ENCODE measurements at regions not wholly inside any gene's neighbourhood (a gene's known extent, or its start where the extent isn't known, plus 50 kb on each side); places are given as distances from the start of the nearest gene placed in this dataset.
"Not testable (repeated sequence)": the region's sequence is repeated elsewhere in the genome, so short reads cannot be mapped to it uniquely, and the experiment has no call there.

DNA sequence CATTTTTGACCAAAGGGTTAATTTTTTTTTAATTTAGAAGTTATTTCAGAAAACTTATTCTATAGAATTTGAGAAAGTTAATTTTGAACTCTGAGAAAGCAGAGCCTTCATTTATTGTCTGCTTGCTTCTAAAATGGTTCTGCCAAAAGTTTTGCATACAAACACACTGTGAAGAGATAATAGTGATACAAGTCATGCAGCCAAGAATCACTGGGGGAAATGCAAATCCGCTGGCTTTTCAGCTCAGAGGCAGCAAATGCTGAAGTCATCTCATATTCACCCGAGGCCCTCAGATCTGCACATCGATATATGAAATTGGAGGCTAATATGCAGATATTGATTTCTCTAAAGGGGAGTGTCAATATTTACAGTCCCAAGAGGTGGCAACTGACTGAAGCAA lies 186.2 kb downstream of the KIT start:
- DNase-seq: no peak

DNA sequence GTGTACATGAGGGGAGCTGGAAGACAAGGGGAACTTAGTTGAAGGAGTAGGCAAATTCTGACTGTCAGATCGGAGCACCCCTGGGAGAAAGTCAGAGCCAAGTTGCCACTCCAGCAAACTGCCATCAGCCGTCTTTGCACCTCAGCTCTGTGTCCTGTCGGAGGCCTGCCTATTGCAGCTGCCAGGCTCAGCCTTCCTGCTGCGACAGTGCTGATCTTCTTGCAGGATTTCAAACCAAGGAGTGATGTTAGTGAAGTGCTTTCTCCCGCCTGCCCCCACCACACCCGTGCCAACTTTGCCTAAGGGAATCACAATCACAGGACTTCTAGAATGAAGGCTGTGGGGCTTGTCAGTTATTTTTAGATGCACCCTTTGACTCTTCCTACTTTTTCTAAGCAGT lies 185.3 kb downstream of the KIT start:
- DNase-seq: no peak

DNA sequence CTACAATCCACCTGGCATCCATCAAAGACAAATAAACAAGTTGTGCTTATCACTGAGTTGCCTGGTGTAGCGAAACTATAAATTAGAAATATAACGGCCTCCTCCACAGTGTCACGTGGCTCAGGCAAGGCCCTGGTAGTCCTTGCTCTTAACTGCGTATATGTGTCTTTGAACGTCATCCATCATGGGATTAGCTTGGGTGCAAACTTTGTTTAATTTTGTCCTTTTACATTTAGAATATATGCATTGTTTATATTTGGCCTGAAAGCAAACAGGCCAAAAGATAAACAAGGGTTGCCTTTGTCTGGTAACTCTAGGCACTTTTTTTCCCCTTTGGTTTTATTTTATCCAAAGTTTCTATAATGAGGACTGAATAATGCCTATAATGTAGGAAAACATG lies 184.9 kb downstream of the KIT start:
- no peak for DNase-seq

DNA sequence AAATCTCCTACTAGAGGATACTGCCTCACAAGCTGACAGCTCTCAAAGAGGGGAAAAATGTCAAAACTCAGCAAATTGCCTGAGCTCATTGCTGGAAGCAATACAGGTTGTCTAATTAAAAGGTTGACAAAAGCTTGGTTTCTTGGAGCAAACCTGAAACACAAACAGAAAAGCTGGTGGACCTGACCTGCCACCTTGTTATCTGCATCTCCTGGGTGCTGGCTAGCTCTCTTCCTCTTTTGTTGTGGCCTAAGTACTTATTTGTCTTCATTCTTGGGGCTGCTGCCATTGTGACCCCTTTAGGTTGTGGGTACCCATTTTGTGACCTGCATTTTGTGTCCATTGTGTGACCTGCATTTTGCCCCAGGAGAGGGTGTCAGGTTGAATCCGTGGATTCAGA lies 184.5 kb downstream of the KIT start:
- no peak for DNase-seq

DNA sequence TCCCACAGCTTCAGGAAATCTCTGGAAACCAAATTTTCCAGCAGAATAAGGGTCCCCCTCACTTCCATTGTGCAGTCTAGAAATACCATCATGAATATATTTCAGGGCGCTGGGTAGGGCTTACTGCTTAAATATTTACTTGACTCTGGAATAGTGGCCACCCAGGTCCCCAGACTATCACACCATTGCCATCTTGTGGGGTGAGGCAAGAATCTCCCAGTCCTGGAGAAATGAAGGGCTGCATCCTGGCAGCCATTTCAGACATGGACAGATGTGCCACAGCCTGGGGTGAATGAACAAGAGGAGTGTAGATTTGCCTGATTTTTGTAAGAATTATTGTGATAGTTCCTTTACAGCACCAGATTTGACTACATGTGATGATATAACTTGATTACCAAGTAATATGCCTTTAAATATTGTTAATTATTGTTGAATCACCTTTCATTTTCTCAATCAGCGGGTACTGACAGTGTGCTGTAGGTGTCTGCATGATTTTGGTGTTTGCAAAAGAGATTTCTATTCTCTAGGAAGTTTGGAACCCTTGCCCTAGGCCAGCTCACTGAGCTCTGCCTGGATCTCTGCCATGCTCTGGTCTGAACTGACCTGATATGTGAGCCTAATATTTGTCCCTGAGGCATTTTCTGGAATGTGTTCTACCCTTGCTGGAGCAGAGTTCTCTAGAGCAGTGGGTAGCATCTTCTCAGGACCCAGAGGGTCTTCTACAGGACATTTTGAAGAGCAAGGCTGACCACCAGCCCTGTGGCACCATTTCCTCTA lies 183.4 kb downstream of the KIT start:
- DNase-seq: no peak

DNA sequence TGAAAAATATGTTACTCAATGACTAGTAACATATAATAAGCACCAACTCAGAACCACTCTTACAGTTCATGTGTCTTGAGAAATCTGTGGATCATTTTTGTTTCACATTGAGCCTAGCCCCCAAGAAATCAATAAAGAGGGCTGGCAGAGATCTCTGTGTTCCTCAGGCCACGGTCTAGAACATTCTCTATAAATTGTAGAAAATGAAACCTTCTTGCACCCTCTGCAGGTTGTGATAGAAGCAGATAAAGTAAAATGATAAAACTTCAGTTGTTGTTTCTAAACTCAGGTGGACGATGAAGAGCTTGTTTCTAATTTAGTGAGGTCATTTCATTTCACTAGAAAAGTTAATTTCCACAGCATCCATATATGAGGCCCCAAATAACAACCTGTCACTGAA lies 182.7 kb downstream of the KIT start:
- no peak for DNase-seq

DNA sequence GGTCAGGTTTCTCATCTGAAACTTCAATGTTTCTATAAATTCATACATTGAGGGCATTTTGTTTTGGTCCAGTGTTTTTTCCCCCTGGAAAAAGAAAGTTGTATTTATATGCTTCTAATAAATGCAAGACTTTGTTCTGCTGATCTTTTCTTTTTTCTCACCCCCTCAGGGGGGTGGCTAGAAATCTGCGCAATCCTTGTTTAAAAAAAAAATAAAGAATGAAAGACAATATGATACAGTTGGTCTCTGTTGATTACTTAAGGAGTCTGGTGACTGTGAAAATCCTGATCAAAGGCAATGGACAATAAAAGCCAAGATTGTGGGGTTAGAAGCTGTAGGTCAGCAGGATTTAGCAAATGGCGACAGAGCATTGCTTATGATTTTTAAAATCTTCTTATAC lies 180.5 kb downstream of the KIT start:
- DNase-seq: no peak

DNA sequence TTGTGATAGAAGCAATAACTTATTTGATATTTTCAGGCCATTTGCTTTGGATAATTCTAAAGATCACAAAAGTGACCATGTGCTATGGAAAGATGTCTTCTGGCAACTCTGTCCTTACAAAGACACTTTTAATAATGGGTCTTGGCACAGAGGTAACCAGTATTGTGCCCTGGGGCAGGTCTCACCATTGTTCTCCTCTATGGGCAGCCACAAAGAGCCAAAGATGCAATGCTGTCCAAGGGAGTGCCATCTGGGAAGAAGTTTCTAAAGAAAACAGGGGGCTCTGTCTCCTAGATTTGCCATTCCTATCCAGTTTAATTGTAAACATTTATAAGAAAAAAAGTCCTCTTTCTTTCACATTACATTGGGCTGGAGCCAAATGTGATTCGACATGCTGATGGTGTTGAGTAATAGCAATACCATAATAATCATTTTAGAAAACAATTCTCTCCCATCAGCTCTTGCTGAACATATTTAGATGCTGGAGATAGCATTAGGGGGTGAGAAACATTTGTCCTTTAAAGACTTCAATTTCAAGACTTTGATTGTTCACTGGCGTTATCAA lies 179.9 kb downstream of the KIT start:
- DNase-seq: no peak

DNA sequence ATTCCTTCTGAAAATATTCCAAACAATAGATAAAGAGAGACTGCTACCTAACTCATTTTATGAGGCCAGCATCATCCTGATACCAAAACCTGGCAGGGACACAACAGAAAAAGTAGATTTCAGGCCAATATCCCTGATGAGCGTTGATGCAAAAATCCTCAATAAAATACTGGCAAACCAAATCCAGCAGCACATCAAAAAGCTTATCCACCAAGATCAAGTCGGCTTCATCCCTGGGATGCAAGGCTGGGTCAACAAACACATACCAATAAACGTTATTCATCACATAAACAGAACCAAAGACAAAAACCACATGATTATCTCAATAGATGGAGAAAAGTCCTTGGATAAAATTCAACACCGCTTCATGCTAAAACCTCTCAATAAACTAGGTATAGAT lies 170.6 kb downstream of the KIT start:
- DNase-seq: not testable (repeated sequence)

DNA sequence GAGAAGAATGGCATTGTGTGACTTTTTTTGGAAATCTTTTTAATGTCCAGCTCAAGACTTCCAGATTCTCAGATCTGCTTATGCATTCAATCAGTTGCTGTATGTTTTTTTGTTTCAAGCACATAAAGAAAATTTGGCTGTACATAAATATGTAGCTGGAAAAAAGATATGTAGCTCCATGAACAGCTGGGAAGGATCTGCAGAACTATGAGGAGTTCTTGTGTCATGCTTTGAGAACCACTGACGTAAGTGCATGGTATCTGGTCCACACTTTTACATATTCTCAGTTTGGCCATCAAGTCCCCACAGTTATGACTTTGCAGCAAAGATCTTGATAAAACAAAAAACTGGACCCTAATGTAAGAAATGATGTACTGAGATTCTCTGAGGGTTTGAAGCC lies 165.9 kb downstream of the KIT start:
- no peak for DNase-seq

DNA sequence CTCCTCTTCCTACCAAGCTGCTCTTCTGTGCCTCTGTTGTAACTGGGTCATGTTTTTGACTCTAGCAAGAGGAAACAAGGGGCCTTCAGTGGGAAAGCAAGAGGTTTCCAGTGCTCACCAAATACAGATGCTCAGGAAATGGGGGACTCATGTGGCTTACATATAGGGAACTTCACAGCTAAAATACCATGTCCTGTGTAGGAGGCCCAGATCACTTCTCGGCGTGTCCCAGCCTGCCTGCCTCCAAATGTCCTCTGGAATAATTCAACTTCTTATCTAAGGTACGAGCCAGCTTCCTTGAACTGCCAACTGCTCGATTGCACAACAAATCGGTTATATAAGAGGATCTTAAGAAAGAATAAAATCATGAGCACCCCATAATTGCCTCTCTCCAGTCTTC lies 161.3 kb downstream of the KIT start:
- DNase-seq: no peak

DNA sequence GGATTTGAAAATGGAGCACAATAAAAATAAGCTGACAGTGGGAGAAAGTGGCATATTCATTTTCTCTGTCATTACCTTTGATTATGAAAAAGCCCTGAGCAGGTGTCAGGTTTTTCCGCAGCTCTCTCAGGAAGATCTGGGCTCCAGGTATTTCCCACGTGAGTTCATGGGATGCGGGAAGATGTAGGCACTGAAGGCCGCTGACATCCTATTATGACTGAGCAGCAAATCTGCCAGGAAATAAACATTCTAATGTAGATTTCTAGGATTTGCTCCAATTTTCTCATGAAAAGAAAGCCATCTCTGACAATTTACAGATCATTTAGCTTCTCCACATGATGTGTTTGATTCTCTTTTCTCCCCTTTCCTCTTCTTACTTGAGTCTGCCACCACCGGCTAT lies 160.7 kb downstream of the KIT start:
- DNase-seq: no peak

DNA sequence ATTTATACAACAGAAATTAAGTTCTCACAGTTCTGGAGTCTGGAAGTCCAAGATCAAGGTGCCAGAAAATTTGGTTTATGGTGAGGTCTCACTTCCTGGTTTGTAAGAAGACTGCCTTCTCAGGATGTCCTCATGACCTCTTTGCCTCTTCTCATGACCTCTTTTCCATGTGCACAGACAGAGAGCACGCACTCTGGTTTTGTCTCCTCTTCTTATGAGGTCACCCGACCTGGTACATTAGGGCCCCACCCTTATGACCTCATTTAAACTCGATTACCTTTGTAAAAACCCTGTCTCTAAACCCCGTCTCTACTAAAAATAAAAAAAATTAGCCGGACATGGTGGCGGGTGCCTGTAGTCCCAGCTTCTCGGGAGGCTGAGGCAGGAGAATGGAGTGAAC lies 155.9 kb downstream of the KIT start:
- no peak for DNase-seq

DNA sequence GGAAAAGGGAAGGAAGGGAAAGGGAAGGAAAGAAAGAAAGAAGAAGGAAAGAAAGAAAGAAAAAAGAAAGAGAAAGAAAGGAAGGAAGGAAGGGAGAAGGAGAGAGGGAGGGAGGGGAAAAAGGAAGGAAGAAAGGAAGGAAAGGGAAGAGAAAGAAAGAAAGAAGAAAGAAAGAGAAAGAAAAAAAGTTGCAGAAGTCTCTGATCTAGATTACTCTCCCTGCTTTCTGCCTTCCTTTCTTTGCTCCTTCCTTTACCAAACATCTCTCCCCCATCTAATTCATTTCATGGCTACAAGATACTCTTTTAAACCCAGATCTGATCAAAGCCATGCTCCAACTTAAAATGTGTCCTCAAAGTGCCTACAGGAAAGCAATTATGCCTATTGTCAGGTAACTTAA lies 148.6 kb downstream of the KIT start:
- no peak for DNase-seq

DNA sequence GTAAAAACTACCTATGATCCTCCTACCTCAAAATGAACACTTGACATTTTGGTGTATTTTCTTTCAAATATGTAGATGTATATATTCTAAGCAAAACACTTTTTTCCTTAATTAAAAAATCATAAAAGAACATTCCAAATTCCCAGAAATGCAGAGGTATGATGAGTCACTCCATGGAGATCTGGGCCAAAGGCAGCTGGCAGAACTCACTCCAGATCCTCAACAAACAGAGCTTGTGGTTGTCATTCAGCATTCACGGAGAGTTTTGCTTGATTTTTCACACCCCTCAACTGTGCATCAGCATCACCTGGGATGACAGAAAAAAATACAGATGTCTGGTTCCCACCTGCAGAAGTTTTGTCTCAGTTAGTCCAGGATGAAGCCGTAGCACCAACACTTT lies 144.6 kb downstream of the KIT start:
- no peak for DNase-seq

DNA sequence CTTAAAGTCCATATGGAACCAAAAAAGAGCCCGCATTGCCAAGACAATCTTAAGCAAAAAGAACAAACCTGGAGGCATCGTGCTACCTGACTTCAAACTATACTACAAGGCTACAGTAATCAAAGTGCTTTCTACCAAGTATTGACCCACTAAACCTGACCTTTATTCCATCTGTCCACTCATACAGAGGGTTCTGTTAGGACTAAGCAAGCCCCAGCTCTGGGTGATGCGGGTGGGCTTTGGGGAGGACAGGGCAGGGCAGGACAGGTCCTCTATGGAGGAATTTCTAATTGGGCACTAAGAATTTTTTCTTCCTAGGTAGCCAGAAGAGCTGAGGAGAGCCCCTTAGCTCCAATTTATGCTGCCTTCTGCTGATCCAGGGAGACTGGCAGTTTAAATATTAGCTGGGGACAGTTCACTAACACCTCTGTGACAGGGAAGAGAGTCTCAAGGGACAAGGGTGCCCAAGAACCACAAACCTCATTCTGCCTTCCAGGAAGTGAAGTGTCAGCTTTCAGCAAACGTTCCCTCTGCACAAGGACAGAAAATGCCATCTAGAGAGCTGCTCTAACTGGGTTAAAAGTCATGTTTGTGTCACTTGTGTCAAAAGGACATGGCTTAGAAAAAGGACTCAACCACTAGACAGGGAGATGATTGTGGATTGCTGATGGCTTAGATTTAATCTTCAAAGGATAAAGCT lies 143.2 kb downstream of the KIT start:
- DNase-seq: no peak

DNA sequence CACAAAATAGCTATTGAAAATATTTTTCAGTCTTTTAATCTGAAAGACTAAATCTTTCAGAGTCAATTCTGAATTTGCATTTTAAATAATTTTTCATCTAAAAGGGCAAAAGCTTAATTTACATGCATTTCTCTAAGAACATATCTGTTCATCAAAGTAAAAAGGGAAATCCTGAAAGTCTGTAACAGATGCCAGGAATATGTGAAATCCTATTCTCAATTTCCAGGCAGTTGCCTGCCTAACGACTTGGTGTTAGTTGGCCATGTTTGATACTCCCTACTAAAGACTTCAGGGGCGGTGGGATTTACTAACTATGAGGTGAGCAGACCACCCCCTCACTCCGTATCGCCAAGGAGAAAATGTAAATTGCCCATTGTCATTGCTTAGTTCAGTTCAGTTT lies 136.8 kb downstream of the KIT start:
- DNase-seq: no peak

DNA sequence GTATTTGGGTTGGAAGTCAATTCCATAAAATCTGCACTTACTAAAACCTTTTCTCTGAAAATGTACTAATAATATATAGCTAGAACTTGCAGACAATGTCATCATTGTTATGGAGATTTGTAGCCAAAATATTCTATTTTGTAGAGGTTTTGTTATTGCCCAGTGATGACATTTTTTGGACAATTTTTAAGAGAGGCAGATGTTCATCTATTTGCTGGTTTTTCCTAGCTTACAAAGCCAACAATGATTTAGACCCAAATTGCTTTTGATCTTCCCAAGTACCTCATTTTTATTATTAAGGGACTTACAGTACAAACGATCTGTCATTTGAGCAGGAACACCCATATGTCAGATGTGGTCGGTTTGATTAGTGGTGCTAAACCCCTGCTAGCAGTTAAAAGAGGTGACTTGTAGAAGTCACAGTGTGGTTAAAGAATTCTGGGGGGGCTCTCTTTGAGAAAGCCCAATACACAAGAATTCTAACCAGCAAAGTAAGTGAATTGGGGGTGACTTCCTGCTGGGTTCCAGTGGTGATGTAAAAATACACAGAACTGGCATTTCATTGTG lies 136.2 kb downstream of the KIT start:
- DNase-seq: no peak
